Thyroid gland (tissue), 4 donors: ENCODE measurements at regions not wholly inside any gene's neighbourhood (a gene's known extent, or its start where the extent isn't known, plus 50 kb on each side); places are given as distances from the start of the nearest gene placed in this dataset.

Experiments used
- CTCF ChIP-seq, 6 experiments: fragments of 200-600 bp in 3 of 6; fragments of 450-650 bp in 3 of 6; sonication (generic) in 3 of 6; IDR thresholded peaks; one replicate each; pipeline ENCODE4 v1.5.1; 2016 to 2019; ENCODE audit warnings: antibody characterized with exemption in 6 of 6, mild to moderate bottlenecking in 2 of 6, inconsistent platforms in 1 of 6, moderate library complexity in 1 of 6
- POLR2A ChIP-seq, 2 donors: fragments of 450-650 bp; IDR thresholded peaks; one replicate each; pipeline ENCODE4 v1.6.1; 2017; ENCODE audit warnings: antibody characterized with exemption in 2 of 2, mild to moderate bottlenecking in 2 of 2, moderate library complexity in 1 of 2

GRCh38 chr6:164142322-164142721 lies 727.8 kb downstream of the QKI start:
- TF ChIP-seq CTCF (IDR thresholded peaks at IDR 0.05) (no peak), POLR2A (IDR thresholded peaks at IDR 0.05) (no peak)
